ENCODE measurements at regions not wholly inside any gene's neighbourhood (a gene's known extent, or its start where the extent isn't known, plus 50 kb on each side); places are given as distances from the start of the nearest gene placed in this dataset.

DNA sequence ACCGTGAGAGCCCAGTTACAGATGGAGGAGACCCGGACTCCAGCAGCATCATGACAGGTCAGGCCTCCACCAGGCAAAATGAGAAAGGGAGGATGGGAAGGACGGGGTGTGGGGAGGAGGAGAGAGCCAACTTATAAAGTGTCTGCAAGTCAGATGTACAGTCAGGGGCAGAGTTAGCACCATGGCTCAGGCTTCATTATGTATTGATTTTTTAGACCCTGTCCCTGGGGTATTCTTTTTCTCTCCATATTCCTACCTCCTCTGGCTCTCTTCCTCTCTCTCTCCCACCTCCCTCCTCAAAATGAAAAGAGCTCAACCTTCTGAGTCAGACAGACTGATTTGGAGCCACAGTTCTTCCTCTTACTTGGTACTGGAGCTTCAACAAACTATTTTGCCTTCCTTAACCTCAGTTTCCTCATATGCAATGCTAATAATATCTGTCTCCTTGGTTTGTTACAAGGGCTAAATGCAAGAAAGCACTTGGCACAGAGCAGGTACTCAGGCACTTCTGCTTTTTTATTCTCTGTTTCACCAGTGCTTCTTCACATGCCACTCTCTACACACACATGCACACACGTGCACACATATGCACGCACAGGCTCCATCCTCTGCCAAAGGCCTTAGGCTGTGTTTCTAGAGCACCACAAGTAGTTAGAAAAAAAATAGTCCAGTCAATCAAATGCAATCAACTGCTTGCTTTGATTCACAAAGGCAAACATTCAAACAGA, 92.3 kb upstream of the PKDCC start:
- DNase-seq (ENCODE audit: low read depth) = no peak

DNA sequence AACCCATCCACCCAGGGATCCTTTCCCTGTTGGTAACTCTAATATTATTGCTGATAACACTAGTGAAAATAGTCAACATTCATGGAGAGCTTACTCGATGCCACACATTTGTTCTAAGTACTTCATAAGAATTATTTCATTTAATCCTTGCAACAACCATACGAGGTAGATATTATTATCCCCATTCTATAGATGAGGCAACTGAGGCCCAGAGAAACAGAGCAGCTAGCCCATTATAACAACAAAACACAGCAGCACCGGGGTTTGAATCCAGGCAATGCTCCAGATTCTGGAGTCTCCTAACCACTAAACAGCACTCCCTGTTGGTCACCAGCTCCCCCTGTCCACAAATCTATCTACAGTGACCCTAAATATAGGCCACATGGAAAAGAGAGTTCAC, 90.4 kb upstream of the PKDCC start:
- DNase-seq (ENCODE audit: low read depth) = no peak

DNA sequence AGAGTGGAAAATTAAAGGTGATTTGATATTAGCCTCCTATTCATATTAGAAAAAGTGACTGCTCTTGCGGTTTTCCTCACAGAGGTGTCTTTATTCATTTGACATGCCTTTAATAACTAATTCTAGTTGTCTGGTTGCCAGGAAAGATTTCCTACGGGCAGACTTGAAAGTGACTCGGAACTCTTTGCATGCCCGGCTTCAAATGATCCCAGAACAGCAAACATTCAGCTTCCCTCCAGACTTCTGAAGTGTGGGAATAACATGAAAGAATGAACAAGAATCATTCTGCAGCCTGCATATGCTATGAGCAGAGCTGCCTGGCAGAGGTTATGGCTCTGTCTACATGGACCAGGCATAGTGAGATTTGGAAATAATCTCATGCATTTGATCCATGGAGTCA, 89.6 kb upstream of the PKDCC start:
- no peak for DNase-seq (ENCODE audit: low read depth)

DNA sequence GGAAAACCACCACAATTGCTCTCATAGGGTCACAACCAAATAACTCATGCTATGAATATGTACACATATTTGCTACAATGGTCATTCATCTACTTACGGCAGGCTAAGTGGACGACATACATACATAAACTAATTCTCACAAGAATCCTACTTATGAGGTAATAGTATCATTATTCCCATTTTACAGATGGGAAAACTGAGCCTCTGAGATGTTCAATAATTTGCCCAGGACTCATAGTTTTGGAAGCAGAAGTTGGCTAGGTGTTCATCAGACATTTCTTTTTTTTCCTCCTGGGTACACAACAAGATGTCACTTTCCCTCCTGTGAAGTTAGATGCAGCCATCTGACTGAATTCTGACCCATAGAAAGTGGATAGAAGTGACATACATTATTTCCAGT, 89.0 kb upstream of the PKDCC start:
- DNase-seq (ENCODE audit: low read depth) = peak; percentile 33

DNA sequence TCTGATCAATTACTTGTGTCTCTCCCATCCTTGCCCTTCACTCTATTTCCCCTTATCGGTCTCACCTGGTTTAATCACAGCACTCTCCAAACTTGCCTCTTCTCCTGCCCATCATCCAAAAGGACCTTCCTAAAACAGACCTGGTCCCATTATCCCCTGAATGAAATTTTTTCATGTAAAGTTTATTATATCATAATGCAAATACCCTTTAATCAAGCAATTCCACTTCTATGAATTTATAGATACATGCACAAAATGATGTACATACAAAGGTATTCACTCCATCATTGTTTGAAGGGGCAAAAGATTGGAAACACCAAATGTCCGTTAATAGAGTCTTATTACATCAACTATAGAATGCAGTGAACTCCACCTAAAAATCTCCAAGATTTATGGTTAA, 88.1 kb upstream of the PKDCC start:
- DNase-seq (ENCODE audit: low read depth) = no peak

DNA sequence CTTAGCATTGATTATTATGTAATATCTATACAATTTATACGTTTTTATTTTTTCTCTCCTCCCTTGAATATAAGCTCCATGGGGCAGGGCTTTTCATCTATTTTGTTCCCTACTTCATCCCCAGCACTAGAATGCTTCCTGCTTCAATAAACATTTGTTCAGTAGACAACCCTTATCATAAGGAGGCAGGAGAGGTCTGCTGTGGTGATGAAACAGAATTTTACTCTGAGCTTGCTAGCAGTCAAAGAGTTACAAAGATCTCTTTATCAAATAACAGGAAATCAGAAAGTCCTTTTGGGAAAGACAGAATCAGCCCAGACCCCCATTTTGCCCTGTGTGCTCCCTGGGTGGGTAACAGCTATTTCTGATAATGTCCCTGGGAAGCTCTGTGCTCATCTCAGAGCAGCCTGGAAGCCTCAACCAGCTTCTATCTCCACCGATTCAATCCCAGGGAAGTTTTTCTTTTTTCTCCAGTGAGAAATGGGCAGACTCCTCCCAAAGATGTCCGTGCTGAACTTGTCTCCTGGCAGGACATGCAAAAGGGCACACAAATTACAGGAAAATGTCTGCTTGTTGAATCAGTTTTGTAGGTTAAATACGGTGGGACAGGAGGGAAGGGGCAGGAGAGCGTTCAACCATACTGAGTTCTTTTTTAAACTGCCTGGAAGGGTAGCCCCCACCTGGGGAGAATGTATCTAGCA, 84.7 kb upstream of the PKDCC start:
- DNase-seq (ENCODE audit: low read depth) = peak; percentile 61

DNA sequence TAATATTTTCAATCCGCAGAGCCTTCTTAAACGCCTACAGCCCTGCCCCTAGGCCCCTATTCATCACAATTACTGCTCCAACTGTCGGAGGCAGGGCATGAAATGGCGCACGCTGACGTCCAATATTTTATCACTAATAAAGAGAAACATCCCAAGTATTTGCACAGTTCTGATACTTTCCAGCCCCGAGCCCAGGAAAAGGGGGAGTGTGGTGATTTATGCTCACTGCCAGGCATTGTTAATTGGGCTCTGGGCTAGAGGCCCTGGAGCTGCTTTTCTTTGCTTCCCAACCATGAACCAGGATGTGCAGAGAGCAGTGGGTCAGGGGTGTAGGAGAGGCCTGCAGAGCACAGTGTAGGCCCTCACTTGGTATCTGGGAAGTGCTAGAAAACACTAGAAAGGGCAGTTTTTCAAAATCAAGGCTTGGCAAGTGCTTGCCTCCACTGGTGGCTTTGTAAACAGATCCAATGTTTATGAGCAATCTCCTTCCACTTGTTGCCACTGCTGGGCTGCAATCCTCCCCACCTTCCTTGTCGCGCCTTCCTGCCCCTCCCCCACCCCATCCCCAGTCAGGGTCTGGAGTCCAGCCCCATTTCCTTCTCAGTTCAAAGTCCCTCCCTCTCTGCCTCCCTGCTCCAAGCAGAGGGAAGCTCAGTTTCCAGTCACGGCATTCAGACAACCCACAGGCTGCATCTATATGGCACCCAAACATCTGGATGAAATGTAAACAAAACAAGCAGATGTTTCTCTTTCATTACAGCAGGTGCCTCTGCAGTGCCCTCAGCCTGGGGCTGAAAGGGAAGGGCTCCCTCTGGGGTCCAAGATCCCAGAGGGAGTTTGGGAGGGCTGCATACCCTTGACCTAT, 83.9 kb upstream of the PKDCC start:
- DNase-seq (ENCODE audit: low read depth) = peak; percentile 77

GRCh38 chr2:41965173-41965908, 82.5 kb upstream of the PKDCC start:
- no peak for DNase-seq (ENCODE audit: low read depth)

DNA sequence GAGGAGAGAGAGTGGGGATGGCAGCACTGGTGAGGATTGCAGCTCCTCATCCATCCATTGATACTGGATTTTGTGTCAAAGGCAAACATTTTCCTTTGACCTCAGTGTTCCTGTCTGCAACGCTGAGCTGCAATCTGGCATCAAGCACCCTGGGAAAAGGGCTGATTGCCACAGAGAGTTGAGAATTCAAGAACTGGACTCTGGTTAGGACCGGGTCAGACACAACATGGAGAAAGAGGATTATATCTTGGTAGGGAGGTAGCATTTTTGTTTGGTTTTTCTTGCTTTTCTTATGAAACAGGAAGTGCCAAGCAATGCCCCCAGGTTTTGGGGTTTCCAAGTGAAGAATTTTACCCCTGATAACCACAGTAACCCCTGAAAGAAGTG, 81.9 kb upstream of the PKDCC start:
- peak; percentile 70 for DNase-seq (ENCODE audit: low read depth)

GRCh38 chr2:41966431-41966893, 81.4 kb upstream of the PKDCC start:
- peak; percentile 90 for DNase-seq (ENCODE audit: low read depth)

GRCh38 chr2:41966920-41967319, 80.9 kb upstream of the PKDCC start:
- no peak for DNase-seq (ENCODE audit: low read depth)

GRCh38 chr2:41967476-41968181, 80.2 kb upstream of the PKDCC start:
- DNase-seq (ENCODE audit: low read depth) = no peak

GRCh38 chr2:41968182-41968578, 79.6 kb upstream of the PKDCC start:
- DNase-seq (ENCODE audit: low read depth) = no peak

DNA sequence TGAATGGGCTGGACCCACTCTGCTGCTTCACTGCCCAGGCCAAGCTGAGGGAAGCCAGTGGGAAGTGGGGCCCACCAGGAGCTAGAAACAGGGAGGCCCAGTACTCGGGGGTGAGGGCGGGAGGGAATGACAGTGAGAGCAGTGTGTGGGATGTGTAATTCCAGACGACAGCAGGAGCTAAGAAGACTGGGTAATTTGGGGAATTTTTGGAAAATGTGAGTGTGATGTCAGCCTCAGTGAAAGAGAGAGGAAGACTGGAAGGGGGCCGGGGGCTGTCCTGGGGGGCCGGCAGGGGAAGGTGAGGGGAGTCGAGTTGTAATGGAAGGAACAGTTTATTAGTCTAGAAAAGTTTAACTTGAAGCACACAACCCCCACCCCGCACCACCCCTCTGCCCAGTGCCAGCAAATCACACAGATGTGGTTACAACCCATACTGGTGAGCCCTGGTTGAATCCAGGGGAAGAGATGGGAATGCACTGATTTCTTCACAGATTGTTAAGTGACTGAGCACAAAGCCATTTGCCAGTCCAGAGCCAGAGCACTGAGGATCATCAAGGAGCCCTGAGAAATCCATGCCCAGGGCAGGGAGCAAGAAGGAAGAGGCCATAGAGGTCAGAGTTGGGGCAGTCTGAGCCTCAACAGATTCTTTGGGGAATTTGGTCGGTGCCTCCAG, 76.7 kb upstream of the PKDCC start:
- DNase-seq (ENCODE audit: low read depth) = peak; percentile 41

DNA sequence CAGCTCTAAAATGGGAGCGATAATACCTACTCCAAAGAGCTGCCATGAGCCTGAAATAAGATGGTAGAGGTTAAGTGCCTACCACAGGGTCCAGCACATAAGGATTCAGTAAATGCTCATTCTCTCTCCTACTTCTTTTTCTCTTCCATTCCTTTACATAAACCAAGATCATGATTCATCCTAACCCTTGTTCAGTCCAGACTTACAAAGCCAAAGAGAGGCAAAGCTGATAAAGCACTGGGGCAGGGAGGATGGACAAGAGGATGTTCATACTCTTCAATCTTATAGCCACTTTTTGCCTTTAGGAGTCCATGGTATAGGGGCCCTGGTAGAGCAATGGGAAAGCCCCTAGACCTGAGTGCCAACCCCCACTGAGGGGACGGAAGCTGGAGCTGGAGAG, 75.6 kb upstream of the PKDCC start:
- peak; percentile 43 for DNase-seq (ENCODE audit: low read depth)

DNA sequence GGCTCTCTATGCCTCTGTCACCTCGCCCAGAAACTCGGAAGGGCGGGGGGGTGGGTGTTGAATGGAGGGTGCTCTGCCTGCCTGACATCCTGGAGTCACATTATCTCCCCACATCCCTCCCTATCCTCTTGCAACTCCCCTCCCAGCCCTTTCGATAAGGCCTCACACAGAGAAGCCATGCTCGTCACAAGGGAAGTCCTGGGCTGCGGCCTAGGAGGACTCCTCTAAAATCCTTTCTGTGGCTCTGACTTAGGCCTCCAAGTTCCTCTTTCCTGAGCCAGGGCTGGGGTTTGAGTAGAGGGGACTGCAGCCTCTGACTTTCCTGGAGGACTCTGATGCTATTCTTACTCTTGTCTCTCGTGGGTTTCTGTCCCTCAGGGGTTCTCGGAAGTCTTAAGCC, 75.0 kb upstream of the PKDCC start:
- DNase-seq (ENCODE audit: low read depth) = no peak

DNA sequence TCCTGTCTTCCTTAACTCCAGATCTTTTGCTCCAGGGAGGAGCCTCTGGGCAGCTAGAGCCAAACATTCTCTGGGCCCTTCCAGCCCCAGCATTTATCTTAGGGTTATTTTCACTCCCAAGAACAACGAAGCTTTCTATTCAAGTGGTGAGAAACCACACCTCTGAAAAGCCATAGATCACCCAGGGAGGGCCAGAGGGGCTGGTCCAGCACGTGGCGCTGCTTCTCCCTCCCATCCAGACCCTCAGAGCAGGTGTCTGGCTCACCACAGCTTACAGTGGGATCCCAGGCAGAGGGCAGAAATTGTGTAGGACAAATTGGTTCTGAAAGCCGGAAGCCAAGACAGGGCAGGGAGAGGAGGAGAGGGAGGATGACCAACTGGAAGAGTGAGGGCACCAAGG, 74.0 kb upstream of the PKDCC start:
- no peak for DNase-seq (ENCODE audit: low read depth)

GRCh38 chr2:41981417-41981816, 66.4 kb upstream of the PKDCC start:
- DNase-seq (ENCODE audit: low read depth) = no peak

- DNase-seq (ENCODE audit: low read depth) = no peak
Measured at GRCh38 chr2:41985573-41986095, 62.2 kb upstream of the PKDCC start.

DNA sequence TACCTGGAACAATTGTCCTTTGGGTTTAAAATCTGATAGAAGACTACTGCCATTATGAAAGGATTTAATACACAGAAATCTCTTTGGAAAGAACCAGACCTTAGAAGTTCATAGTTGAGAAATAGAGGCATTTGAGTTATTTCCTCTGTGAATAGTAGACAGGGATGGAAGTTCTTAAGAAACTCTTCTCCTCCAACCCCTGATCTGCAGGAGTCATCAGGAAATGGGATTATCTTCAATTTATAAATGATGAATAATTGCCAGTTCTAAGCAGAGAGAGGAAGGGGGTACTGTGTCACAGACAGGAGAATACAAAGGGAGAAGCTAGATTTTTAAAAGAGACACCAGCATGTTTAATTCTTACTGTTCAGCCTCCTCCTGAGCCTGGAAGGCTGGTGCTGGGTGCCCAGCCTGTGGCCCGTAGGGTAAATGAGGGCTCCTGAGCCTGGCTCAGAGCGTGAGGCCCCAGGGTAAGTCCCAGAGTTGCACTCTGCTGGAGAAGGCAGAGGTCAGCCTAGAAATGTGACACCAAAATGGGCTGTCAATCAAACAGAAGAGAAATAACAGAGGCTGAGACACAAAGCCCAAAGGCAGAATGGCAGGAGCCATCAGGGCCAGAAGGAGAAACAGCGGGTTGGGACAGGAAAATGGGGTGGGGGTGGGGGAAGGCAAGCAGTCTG, 58.2 kb upstream of the PKDCC start:
- peak; percentile 75 for DNase-seq (ENCODE audit: low read depth)

All from amniotic epithelial cell (primary cell).